Thyroid gland (tissue), 4 donors: ENCODE measurements at regions not wholly inside any gene's neighbourhood (a gene's known extent, or its start where the extent isn't known, plus 50 kb on each side); places are given as distances from the start of the nearest gene placed in this dataset.

ENCODE experiments used
- POLR2A ChIP-seq, 2 donors: fragments of 450-650 bp; IDR thresholded peaks; one replicate each; pipeline ENCODE4 v1.6.1; 2017; ENCODE audit warnings: antibody characterized with exemption in 2 of 2, mild to moderate bottlenecking in 2 of 2, moderate library complexity in 1 of 2
- TF ChIP-seq, protein P1 (sequence below), 6 experiments: fragments of 200-600 bp in 3 of 6; fragments of 450-650 bp in 3 of 6; sonication (generic) in 3 of 6; IDR thresholded peaks; one replicate each; pipeline ENCODE4 v1.5.1; 2016 to 2019; ENCODE audit warnings: antibody characterized with exemption in 6 of 6, mild to moderate bottlenecking in 2 of 6, inconsistent platforms in 1 of 6, moderate library complexity in 1 of 6

DNA sequence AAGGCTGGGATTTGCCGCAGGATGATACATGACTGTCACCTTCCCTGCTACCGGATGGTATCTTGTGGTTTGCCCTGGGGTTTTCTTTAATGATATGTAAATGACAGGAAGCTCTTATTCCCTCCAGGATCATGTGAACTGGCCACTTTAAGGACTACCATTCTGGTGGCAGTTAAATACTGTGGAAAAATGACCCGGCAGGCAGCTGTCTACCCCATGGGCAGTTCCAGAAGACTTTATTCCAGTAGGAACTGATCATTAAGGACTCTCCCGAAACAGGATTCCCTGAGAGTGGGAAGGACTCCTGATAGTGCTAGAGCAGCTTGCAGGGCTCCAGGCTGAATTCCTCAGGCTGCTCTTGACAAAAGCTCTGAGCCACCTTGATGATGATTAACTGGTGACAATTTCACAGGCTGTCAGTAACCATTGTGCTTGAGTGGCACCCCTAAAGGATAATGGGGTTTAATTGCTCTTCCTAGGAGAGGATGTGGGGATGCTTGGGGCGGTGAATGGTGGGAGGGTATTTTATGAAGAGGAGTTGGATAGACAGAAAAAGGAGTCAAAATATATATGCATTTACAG lies 212.0 kb downstream of the CPS1 start:
- TF ChIP-seq POLR2A (IDR thresholded peaks at IDR 0.05), result no peak
- TF ChIP-seq, protein P1, sequence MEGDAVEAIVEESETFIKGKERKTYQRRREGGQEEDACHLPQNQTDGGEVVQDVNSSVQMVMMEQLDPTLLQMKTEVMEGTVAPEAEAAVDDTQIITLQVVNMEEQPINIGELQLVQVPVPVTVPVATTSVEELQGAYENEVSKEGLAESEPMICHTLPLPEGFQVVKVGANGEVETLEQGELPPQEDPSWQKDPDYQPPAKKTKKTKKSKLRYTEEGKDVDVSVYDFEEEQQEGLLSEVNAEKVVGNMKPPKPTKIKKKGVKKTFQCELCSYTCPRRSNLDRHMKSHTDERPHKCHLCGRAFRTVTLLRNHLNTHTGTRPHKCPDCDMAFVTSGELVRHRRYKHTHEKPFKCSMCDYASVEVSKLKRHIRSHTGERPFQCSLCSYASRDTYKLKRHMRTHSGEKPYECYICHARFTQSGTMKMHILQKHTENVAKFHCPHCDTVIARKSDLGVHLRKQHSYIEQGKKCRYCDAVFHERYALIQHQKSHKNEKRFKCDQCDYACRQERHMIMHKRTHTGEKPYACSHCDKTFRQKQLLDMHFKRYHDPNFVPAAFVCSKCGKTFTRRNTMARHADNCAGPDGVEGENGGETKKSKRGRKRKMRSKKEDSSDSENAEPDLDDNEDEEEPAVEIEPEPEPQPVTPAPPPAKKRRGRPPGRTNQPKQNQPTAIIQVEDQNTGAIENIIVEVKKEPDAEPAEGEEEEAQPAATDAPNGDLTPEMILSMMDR (IDR thresholded peaks at IDR 0.05), result no peak
